Tibial artery (tissue), 4 donors: ENCODE measurements at regions not wholly inside any gene's neighbourhood (a gene's known extent, or its start where the extent isn't known, plus 50 kb on each side); places are given as distances from the start of the nearest gene placed in this dataset.
A peak's percentile ranks its signal among the peaks of the same experiment; 100 is the strongest.
"Not testable (repeated sequence)": the region's sequence is repeated elsewhere in the genome, so short reads cannot be mapped to it uniquely, and the experiment has no call there.

Experiments used
- DNase-seq, 2 donors: peaks; one replicate each; pipeline ENCODE4 v3.0.0-alpha.2; 2019
- H3K27ac ChIP-seq, 2 donors: fragments of 200-600 bp; sonication (generic) in 1 of 2; 1 replicate in 1 of 2; 2 replicates in 1 of 2; pipeline ENCODE4 v1.5.1; 2018 to 2019; ENCODE audit warnings: mild to moderate bottlenecking in 1 of 2
- H3K27me3 ChIP-seq, 2 donors: fragments of 200-600 bp; sonication (generic) in 1 of 2; one replicate each; pipeline versions ENCODE4 v1.5.1 to v1.6.0; 2016 to 2019
- H3K36me3 ChIP-seq, 3 donors: fragments of 200-600 bp; sonication (generic) in 2 of 3; one replicate each; pipeline ENCODE4 v1.5.1; 2016 to 2019; ENCODE audit warnings: mild to moderate bottlenecking in 2 of 3
- H3K4me1 ChIP-seq, 4 donors: fragments of 200-600 bp; sonication (generic) in 2 of 4; 1 replicate in 3 of 4; 2 replicates in 1 of 4; pipeline ENCODE4 v1.5.1; 2016 to 2019
- H3K4me3 ChIP-seq, 2 donors: fragments of 200-600 bp; sonication (generic) in 1 of 2; 1 replicate in 1 of 2; 2 replicates in 1 of 2; pipeline ENCODE4 v1.5.1; 2018 to 2019; ENCODE audit warnings: mild to moderate bottlenecking in 2 of 2
- H3K9me3 ChIP-seq, 3 donors: fragments of 200-600 bp; sonication (generic) in 1 of 3; one replicate each; pipeline ENCODE4 v1.5.1; 2016 to 2019
- intact Hi-C: fragments of 100-400 bp; cut with DNase I; formaldehyde crosslinking; loops from one replicate; pipeline ENCODE4 v1.15.0; 2023; ENCODE audit warnings: low total_unique reads
- TF ChIP-seq, protein P1 (sequence below), 2 experiments: fragments of 200-600 bp in 1 of 2; fragments of 450-650 bp in 1 of 2; IDR thresholded peaks; one replicate each; pipeline ENCODE4 v1.5.1; 2017 to 2019; ENCODE audit warnings: antibody characterized with exemption in 2 of 2, mild to moderate bottlenecking in 1 of 2, moderate library complexity in 1 of 2

GRCh38 chr2:180692322-180692721, 288.1 kb upstream of the UBE2E3 start:
- H3K27me3 ChIP-seq, result no peaks in the 10 kb centered on the region
- intact Hi-C loops, result no loop called here
- TF ChIP-seq, protein P1, sequence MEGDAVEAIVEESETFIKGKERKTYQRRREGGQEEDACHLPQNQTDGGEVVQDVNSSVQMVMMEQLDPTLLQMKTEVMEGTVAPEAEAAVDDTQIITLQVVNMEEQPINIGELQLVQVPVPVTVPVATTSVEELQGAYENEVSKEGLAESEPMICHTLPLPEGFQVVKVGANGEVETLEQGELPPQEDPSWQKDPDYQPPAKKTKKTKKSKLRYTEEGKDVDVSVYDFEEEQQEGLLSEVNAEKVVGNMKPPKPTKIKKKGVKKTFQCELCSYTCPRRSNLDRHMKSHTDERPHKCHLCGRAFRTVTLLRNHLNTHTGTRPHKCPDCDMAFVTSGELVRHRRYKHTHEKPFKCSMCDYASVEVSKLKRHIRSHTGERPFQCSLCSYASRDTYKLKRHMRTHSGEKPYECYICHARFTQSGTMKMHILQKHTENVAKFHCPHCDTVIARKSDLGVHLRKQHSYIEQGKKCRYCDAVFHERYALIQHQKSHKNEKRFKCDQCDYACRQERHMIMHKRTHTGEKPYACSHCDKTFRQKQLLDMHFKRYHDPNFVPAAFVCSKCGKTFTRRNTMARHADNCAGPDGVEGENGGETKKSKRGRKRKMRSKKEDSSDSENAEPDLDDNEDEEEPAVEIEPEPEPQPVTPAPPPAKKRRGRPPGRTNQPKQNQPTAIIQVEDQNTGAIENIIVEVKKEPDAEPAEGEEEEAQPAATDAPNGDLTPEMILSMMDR (IDR thresholded peaks at IDR 0.05), result no peak
- H3K4me1 ChIP-seq, result no peaks in the 10 kb centered on the region
- H3K27ac ChIP-seq, result no peak overlapping the region
- DNase-seq, result no peak
- H3K36me3 ChIP-seq, result no peaks in the 10 kb centered on the region
- H3K4me3 ChIP-seq, result no peak overlapping the region
- H3K9me3 ChIP-seq, result no peaks in the 10 kb centered on the region

- intact Hi-C loops, H3K4me3 ChIP-seq, H3K27me3 ChIP-seq, H3K4me1 ChIP-seq, H3K36me3 ChIP-seq, H3K27ac ChIP-seq, H3K9me3 ChIP-seq, DNase-seq: not testable (repeated sequence)
Measured at GRCh38 chr2:180691855-180692223, 288.6 kb upstream of the UBE2E3 start.

DNA sequence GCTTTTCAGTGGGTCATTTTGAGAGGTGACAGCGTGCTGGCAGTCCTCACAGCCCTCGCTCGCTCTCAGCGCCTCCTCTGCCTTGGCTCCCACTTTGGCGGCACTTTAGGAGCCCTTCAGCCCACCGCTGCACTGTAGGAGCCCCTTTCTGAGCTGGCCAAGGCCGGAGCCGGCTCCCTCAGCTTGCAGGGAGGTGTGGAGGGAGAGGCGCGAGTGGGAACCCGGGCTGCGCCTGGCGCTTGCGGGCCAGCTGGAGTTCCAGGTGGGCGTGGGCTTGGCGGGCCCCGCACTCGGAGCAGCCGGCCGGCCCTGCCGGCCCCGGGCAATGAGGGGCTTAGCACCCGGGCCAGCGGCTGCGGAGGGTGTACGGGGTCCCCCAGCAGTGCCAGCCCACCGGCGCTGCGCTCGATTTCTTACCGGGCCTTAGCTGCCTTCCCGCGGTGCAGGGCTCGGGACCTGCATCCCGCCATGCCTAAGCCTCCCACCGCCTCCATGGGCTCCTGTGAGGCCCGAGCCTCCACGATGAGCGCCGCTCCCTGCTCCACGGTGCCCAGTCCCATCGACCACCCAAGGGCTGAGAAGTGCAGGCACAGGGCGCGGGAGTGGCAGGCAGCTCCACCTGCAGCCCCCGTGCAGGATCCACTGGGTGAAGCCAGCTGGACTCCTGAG, 289.1 kb upstream of the UBE2E3 start:
- H3K27me3 ChIP-seq, intact Hi-C loops, H3K9me3 ChIP-seq, H3K36me3 ChIP-seq, H3K4me1 ChIP-seq, H3K4me3 ChIP-seq, H3K27ac ChIP-seq: not testable (repeated sequence)
- peak in 1 of 2 donors; percentile 64 for DNase-seq

GRCh38 chr2:180690611-180691010, 289.8 kb upstream of the UBE2E3 start:
- no peak overlapping the region for H3K4me3 ChIP-seq
- H3K9me3 ChIP-seq, result no peaks in the 10 kb centered on the region
- H3K27me3 ChIP-seq, result no peaks in the 10 kb centered on the region
- no peaks in the 10 kb centered on the region for H3K36me3 ChIP-seq
- TF ChIP-seq, protein P1 (IDR thresholded peaks at IDR 0.05), result no peak
- H3K27ac ChIP-seq, result no peak overlapping the region
- no peaks in the 10 kb centered on the region for H3K4me1 ChIP-seq
- intact Hi-C loops, result no loop called here
- DNase-seq, result no peak

- Histone ChIP-seq H3K9me3 (no peaks in the 10 kb centered on the region), H3K4me1 (no peaks in the 10 kb centered on the region), H3K27ac (no peak overlapping the region), H3K36me3 (no peaks in the 10 kb centered on the region), H3K4me3 (no peak overlapping the region), H3K27me3 (no peaks in the 10 kb centered on the region)
- TF ChIP-seq, protein P1 (IDR thresholded peaks at IDR 0.05), result no peak
- intact Hi-C loops, result no loop called here
- no peak for DNase-seq
Measured at GRCh38 chr2:180682871-180683270, 297.5 kb upstream of the UBE2E3 start.

- Histone ChIP-seq H3K4me3 (no peak overlapping the region), H3K4me1 (no peaks in the 10 kb centered on the region), H3K27me3 (no peaks in the 10 kb centered on the region), H3K9me3 (no peaks in the 10 kb centered on the region), H3K27ac (no peak overlapping the region), H3K36me3 (no peaks in the 10 kb centered on the region)
- DNase-seq, result no peak
- TF ChIP-seq, protein P1 (IDR thresholded peaks at IDR 0.05), result no peak
- intact Hi-C loops, result no loop called here
Measured at GRCh38 chr2:180679693-180680092, 300.7 kb upstream of the UBE2E3 start.

DNA sequence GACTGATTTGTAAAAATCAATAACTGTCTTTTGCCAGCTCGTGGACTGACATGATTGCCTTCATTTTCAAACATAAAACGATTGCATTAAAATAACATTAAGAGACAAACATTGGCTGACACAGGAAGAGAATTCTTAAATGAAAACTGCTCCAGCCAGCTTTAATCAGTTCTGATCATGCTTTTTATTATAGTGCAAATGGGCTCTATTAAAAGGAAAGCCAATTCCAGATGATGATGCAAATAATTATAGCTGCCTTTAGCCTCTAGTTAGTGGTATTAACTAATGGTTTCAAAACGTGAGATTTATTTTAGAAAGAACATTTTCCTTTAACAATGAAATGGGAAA, 301.8 kb upstream of the UBE2E3 start:
- DNase-seq, result no peak
- no peak overlapping the region for H3K27ac ChIP-seq
- H3K27me3 ChIP-seq, result no peaks in the 10 kb centered on the region
- H3K9me3 ChIP-seq, result no peaks in the 10 kb centered on the region
- intact Hi-C loops, result no loop called here
- H3K36me3 ChIP-seq, result no peaks in the 10 kb centered on the region
- no peaks in the 10 kb centered on the region for H3K4me1 ChIP-seq
- H3K4me3 ChIP-seq, result no peak overlapping the region
- TF ChIP-seq, protein P1 (IDR thresholded peaks at IDR 0.05), result no peak
